Upper lobe of left lung (tissue), 6 donors: ENCODE measurements at regions not wholly inside any gene's neighbourhood (a gene's known extent, or its start where the extent isn't known, plus 50 kb on each side); places are given as distances from the start of the nearest gene placed in this dataset.

ENCODE experiments used
- ATAC-seq, 2 donors: fragments of 200-7000 bp; cut with Tn5 transposase; one replicate each; pipeline ENCODE4 v1.9.1; 2022; ENCODE audit warnings: mild to moderate bottlenecking in 2 of 2, moderate library complexity in 2 of 2; ENCODE audit not compliant: low FRiP score in 2 of 2
- DNase-seq, 2 donors: peaks; one replicate each; pipeline ENCODE4 v3.0.0-alpha.2; 2019 to 2020
- H3K27ac ChIP-seq, 4 donors: fragments of 200-600 bp; sonication (generic); one replicate each; pipeline ENCODE4 v1.5.1; 2016 to 2019
- H3K27me3 ChIP-seq, 4 donors: fragments of 200-600 bp; sonication (generic); one replicate each; pipeline ENCODE4 v1.5.1; 2017 to 2019
- H3K36me3 ChIP-seq, 4 donors: fragments of 200-600 bp; sonication (generic); one replicate each; pipeline ENCODE4 v1.5.1; 2016 to 2019
- H3K4me1 ChIP-seq, 4 donors: fragments of 200-600 bp; sonication (generic); one replicate each; pipeline ENCODE4 v1.5.1; 2018 to 2019
- H3K4me3 ChIP-seq, 4 donors: fragments of 200-600 bp; sonication (generic); one replicate each; pipeline ENCODE4 v1.5.1; 2017 to 2019; ENCODE audit warnings: mild to moderate bottlenecking in 2 of 4, moderate library complexity in 1 of 4
- H3K9me3 ChIP-seq, 4 donors: fragments of 200-600 bp; sonication (generic); one replicate each; pipeline ENCODE4 v1.5.1; 2018 to 2019
- CTCF ChIP-seq, 6 experiments: fragments of 450-650 bp in 4 of 6; fragments of 200-600 bp in 2 of 6; sonication (generic) in 2 of 6; IDR thresholded peaks; one replicate each; pipeline ENCODE4 v1.5.1; 2016 to 2019; ENCODE audit warnings: antibody characterized with exemption in 6 of 6
- EP300 ChIP-seq, 4 donors: sonication (generic); formaldehyde crosslinking; IDR thresholded peaks; one replicate each; pipeline ENCODE4 v1.5.1; 2017; ENCODE audit warnings: antibody characterized with exemption in 4 of 4, control low read depth in 2 of 4
- POLR2A ChIP-seq, 4 donors: fragments of 450-650 bp; IDR thresholded peaks; one replicate each; pipeline ENCODE4 v1.5.1; 2016 to 2017; ENCODE audit warnings: antibody characterized with exemption in 4 of 4, mild to moderate bottlenecking in 2 of 4
- POLR2AphosphoS5 ChIP-seq, 2 donors: sonication (generic); formaldehyde crosslinking; IDR thresholded peaks; one replicate each; pipeline ENCODE4 v1.5.1; 2017; ENCODE audit warnings: antibody characterized with exemption in 2 of 2
- WGBS, 2 donors: methylation state at CpG; one replicate each; pipeline ENCODE4 v1.1.5; 2017 to 2018; 5-methylcytosine and 5-hydroxymethylcytosine counted together
- donor health status: DM: no; HTN: no; CAD: no; lungs with moderate emphysema.
- donor health status: DM: no; HTN: yes; CAD: no; lungs with severe emphysema.

DNA sequence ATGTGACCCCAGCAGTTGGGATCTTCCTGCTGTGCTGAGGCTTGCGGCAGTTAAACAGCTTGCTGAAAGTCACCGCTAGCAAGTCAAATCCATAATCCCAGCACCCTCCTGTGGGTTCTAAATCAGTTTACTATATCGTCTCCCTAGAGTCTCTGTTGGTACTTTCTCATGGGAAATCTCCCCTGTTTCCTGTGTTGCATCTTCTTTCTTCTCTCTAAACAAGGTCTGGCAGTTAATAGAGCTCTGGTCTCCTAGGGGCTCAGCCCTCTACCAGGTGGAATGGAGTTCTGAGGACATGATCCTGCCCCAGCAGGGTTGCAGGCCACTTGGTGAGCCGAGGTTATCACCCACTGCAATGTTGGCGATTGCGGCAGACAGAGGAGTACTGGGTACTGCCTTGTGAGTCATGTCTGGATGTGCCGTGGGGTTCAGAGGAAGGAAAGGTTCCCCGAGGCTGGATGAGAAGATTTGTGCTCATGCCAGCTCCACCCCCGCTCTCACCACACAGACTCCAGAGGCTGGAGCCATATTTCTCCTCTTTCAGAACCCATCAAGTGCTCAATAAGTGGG is 59.4 kb upstream of the SIX2 start:
- TF ChIP-seq EP300 (IDR thresholded peaks at IDR 0.05) (no peak), POLR2A (IDR thresholded peaks at IDR 0.05) (no peak), CTCF (IDR thresholded peaks at IDR 0.05) (no peak), POLR2AphosphoS5 (IDR thresholded peaks at IDR 0.05) (no peak)
- DNase-seq, result no peak
- ATAC-seq, result no peak
- H3K4me3 ChIP-seq, result no peak overlapping the region
- 79 to 83% methylated on average over 6 to 9 of the region's 9 CpGs for WGBS, 2 donors
- H3K9me3 ChIP-seq, result no peaks in the 10 kb centered on the region
- H3K27me3 ChIP-seq, result no peaks in the 10 kb centered on the region
- no peaks in the 10 kb centered on the region for H3K36me3 ChIP-seq
- no peaks in the 10 kb centered on the region for H3K4me1 ChIP-seq
- H3K27ac ChIP-seq, result no peak overlapping the region

DNA sequence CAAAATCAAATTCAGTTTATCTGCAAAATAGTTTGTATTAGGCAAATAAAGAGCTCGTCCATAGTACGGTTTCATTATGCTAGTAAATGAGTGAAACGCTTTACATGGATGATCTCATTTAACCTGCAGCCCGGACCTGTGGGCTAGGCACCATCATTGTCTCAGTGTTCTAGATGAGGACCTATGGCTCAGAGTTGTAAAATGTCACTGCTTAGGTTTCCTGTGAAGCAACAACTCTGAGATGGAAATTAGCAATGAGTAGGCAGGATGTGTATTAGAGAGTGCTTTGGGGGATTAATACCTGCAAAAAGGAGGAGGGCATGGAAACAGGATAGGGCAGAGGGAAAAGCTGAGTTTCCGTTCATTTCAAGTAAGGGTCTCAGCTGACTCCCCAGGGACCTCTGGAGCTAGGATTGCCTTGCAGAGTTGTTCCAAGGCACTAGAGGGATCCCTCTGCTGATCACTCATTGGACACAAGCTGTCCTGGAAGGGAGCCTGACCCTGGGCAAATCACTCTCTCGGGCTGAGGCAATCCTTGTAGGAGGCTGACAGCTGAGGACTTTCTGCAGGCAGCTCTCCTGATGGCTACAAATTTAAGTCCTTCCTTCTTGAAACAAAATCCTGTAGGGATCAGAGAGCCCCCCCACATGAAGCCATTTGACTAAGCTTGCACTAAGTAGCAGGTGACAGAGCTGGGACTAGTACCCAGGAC is 58.8 kb upstream of the SIX2 start:
- WGBS, 2 donors, result 75 to 78% methylated on average over 5 to 6 of the region's 6 CpGs
- no peak overlapping the region for H3K4me3 ChIP-seq
- no peak for TF ChIP-seq POLR2AphosphoS5 (IDR thresholded peaks at IDR 0.05)
- no peak for TF ChIP-seq POLR2A (IDR thresholded peaks at IDR 0.05)
- TF ChIP-seq CTCF (IDR thresholded peaks at IDR 0.05), result no peak
- TF ChIP-seq EP300 (IDR thresholded peaks at IDR 0.05), result no peak
- no peaks in the 10 kb centered on the region for H3K4me1 ChIP-seq
- H3K36me3 ChIP-seq, result no peaks in the 10 kb centered on the region
- no peak overlapping the region for H3K27ac ChIP-seq
- no peak for DNase-seq
- no peaks in the 10 kb centered on the region for H3K27me3 ChIP-seq
- ATAC-seq, result no peak
- no peaks in the 10 kb centered on the region for H3K9me3 ChIP-seq
